ENCODE measurements at regions not wholly inside any gene's neighbourhood (a gene's known extent, or its start where the extent isn't known, plus 50 kb on each side); places are given as distances from the start of the nearest gene placed in this dataset.

- no peak for FAIRE-seq
- no peak for DNase-seq (ENCODE audit: extremely low spot score, insufficient read length, low read depth)
Observed at GRCh38 chr22:22084089-22084711, 101.6 kb upstream of the TOP3B start.

DNA sequence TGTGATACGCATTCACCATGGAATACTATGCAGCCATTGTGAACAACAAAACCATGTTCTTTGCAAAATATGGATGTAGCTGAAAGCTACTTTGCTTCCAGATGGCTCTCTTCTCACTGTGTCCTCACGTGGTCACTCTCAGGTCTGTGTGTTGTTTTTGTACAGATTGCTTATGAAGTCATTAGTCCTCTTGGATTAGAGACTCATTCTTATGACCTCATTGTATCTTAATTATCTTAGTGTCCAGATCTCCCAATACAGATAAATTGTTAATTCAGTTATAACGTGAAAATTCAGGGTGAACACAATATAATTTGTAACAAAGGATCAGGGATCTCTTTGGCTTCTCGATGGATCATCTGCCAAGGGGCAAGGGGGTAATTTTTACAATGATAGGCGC lies 100.4 kb upstream of the TOP3B start:
- DNase-seq (ENCODE audit: extremely low spot score, insufficient read length, low read depth) (no peak), FAIRE-seq (no peak)

DNA sequence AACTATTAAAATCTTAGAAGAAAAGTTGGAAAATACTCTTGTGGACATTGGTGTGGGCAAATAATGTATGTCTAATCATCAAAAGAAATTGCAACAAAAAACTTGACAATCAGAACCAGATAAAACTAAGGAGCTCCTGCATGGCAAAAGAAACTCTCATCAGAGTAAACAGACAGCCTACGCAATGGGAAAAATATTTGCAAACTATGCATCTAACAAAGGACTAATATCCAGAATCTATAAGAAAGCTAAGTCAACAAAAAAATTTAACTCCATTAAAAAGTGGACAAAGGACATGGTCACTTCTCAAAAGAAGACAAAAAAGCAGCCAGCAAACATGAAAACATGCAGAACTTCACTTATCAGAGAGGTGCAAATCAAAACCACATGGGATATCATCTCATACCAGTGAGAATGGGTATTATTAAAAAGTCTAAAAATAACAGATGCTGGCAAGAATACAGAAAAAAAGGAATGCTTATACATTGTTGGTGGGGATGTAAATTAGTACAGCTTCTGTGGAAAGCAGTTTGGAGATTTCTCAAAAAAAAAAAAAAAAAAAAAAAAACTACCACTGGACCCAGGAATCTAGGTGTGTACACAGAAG lies 99.7 kb upstream of the TOP3B start:
- FAIRE-seq (no peak), DNase-seq (ENCODE audit: extremely low spot score, insufficient read length, low read depth) (no peak)

DNA sequence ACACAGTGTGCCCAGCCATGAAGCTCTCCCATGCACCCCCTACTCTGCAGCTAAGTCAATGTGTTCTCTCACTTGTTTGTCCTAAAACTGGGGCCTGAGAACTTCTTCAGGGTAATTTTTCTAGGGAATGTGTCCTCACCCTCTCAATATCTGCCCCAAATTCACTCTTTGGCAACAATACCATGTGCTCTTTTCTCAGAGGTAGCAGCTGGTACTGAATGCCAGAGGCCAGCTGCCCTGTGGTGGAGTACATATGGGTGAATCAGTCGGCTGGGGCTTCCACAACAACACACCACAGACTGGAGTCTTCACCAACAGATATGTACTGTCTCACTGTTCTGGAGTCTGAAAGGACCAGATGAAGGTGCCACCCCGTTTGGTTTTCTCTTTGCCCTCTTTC lies 97.7 kb upstream of the TOP3B start:
- FAIRE-seq = no peak
- no peak for DNase-seq (ENCODE audit: extremely low spot score, insufficient read length, low read depth)

- FAIRE-seq = no peak
- DNase-seq (ENCODE audit: extremely low spot score, insufficient read length, low read depth) = no peak
Observed at GRCh38 chr22:22079404-22080148, 97.0 kb upstream of the TOP3B start.

DNA sequence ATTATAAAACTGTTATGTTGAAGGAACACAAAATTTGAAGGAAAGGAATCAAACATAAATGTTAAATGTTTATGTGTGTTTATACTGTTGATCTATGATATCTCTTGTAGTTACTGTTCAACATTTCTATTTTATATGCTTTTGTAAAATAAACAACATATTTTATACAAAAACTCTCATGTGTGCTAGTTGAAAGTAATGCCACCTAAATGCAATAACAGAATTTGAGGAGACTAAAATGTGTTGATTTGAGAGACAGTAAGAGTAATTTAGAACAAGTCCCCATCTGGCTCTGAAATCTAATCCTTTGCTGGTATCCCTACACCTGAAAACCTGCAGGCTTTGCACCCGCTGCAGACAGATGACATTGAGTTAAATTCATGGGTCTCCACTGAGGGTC lies 95.7 kb upstream of the TOP3B start:
- DNase-seq (ENCODE audit: extremely low spot score, insufficient read length, low read depth) (no peak), FAIRE-seq (no peak)

DNA sequence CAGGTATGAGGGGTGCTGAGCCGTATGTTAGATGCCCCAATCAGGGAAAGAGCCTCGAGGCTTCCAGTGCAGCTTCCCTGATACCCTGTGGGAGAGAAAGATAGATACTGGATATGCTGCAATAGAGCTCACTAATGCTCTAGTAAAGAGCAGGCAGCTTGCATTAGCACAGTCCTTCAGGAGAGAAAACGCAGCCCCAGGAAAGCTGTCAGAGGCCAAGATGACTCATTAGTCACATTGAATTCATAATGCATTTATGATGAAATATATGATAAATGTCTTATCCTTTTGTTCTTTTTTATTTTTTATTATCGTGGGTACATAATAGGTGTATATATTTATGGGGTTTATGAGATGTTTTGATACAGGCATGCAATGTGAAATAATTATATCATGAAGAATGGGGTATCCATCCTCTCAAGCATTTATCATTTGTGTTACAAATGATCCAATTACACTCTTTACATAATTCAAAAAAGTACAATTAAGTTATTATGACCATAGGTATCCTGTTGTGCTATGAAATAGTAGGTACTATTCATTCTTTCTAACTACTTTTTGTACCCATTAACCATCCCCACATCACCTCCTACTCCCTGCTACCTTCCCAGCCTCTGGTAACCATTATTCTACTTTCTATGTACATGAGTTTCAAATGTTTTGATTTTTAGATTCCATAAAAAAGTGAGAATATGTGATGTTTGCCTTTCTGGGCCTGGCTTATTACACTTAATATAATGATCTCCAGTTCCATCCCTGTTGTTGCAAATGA lies 94.5 kb upstream of the TOP3B start:
- DNase-seq (ENCODE audit: extremely low spot score, insufficient read length, low read depth) (no peak), FAIRE-seq (no peak)

GRCh38 chr22:22076361-22076760 lies 93.8 kb upstream of the TOP3B start:
- DNase-seq (ENCODE audit: extremely low spot score, insufficient read length, low read depth) (no peak), FAIRE-seq (no peak)

- FAIRE-seq (no peak), DNase-seq (ENCODE audit: extremely low spot score, insufficient read length, low read depth) (no peak)
Observed at GRCh38 chr22:22075382-22076163, 93.0 kb upstream of the TOP3B start.

DNA sequence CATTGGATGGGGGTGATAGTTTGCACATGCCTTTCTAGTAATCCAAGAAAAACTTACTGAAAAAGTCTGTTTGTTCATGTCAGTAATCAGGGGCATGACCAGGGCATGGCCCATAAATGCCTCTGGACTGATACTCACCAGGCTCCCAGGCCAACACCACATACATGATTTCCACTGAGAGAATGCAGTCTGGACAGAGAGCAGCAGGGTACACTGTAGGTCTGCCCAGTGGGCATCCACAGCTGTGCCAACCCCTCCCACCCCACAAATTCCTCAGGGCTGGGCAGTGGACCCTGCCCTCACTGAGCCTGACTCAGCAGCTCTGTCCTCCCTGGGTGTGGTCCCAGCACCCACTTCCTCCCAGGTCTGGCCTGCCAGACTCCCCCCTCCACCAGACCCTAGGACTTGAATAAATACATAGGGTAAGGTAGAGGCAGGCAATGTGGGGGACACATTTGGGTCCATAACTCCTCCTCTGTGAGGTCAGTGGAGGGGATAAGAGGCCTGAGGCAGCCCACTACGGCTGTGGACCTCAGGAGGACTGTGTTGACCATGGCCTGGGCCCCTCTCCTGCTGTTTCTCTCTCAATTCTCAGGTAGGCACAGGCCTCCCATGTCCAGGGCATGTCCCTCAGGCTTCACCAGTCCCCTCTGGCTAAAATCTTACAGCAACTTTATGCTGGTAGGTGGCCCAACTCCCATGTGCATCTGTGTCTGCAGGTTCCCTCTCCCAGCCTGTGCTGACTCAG lies 92.2 kb upstream of the TOP3B start:
- DNase-seq (ENCODE audit: extremely low spot score, insufficient read length, low read depth) = no peak
- no peak for FAIRE-seq

DNA sequence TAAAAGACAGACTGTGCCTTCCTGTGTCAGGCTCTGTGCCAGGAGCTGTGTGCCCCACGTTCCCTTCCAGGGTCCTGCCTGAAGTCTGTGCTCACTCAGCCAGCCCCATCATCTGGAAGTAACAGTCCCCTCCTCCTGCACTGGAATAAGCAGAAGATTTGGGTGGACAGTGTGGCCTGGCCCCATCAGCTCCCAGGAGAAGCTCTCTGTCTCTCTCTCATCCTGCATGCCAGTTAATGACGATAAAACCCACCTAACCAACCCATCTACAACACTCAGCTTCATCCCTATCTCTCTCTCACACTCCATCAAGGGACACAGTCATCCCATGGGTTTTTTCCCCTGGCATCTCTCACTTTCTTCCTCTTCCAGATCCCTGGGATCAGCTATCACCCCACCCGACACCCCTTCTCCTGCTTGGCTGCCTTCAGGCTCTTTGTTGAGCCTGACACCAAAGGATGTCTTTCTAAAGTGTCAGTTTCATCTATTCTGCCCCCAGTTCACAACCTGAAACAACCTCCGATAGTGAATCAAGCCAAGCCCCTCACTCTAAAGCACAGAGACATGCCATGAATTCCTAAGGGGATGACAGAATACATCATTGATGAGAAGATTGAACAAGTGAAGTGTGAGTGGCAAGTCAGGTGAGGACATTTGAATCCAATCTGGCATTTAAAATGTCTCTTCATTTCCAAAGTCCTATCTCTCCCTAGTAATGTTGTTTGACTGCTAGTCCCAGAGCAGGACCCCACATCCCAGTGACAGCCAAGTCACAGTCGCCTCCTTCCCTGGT lies 91.4 kb upstream of the TOP3B start:
- DNase-seq (ENCODE audit: extremely low spot score, insufficient read length, low read depth) (no peak), FAIRE-seq (no peak)

DNA sequence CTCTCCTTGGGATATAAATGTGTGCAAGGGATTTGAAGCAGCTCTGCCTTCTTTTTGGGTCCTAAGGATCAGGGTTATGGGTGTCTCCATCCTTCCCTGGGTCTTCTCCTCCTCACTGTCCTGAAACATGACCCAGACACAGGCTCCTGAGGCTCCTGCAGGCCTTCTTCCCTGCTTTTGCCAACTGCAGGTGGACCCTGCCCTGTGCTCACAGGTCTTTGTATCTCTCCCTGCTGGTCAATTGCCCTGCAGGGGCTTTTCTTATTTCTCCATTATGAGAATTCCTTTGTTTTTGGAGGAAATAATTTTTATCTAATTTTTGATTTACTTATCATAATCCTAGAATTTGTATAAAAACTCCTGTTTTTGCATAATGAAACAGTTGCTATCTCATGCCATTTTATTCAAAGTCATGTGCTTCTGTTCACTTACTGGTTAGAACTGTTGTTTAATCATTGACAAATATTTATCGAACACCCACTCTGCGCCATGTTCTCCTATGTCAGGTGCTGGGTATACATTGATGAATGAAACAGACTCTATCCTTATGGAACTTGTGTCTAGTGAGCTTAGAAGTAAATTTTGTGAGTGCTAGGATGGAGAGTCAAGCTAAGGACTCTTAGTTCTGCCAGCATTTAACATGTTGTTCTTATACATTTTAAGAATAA lies 89.7 kb upstream of the TOP3B start:
- DNase-seq (ENCODE audit: extremely low spot score, insufficient read length, low read depth) (no peak), FAIRE-seq (no peak)

DNA sequence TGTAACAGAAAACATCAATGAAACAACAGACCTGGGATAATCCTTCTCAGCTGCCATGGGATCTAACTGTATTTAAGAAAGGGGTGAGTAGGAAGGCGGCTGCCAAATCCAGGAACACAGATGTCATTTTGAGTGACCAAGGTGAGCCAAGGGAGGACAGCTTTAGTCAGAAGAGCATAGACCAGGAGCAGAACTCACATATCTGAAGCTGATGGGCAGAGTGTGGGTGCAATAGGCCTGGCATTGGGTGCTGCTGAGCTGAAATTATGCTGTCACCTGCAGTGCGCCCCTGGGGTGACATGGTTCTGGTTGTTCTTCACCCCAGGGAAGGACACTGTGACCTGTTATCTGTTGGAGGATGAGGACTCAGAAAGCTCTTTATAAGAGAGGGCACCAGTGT lies 88.9 kb upstream of the TOP3B start:
- no peak for DNase-seq (ENCODE audit: extremely low spot score, insufficient read length, low read depth)
- no peak for FAIRE-seq

GRCh38 chr22:22070371-22070824 lies 87.8 kb upstream of the TOP3B start:
- FAIRE-seq (no peak), DNase-seq (ENCODE audit: extremely low spot score, insufficient read length, low read depth) (no peak)

DNA sequence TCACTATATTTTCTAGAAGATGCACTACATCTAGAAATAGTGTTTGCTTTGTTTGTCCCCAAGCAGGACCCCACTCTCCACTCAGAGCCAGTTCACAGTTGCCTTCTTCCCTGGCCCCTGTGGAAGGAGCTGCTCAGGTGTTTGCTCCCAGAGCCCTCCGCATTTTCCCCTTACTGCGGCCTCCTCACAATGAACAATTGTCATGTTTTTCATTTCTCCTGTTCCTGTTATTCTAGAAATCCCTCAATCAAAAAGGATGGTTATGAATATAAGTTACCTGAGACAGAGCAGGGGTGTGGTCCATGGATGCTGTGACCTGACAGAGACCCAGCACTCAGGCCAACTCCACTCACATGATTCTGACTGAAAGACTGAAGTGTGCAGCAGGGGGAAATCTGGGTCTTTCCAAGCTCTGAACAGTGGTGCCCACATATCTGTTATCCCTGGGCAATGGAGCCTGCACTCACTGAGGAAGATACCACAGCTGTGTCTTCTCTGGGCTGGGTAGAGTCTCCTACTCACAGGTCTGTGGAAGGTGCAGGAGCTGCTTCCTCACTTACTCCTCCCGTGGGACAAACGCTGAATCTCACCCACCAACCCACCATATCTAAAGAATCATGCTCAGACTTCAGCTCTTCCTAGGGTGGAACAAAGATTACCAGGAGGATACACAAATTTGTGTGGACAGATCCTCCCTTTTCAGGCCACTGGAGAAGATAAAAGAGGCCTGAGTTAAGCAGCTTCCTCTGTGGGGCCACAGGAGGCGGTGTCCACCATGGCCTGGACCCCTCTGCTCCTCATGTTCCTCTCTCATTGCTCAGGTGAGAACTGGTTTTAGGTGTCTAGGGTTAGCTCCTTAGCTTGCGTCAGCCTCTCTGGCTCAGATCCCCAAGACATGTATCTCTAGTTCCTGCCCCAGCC lies 87.1 kb upstream of the TOP3B start:
- no peak for DNase-seq (ENCODE audit: extremely low spot score, insufficient read length, low read depth)
- FAIRE-seq = no peak

- FAIRE-seq = peak; percentile 9
Observed at GRCh38 chr22:22068657-22069056, 86.1 kb upstream of the TOP3B start.

DNA sequence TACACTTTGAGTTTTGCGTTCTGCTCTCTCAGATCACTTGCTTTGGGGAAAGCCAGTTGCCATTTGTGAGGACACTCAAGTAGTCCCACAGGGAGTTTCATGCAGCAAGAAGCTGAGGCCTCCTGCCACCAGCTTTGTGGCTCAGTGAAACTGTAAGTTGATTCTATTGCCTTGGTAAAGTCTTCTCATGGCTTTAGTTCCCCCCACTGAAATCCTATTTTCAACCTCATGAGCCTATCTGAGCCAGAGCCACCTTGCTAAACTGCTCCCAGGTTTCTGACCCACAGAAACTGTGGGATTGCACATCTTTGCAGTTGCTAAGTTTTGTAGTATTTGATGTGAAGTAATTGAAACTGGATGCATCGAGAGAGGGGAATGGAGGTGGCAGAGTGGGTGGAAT lies 85.4 kb upstream of the TOP3B start:
- DNase-seq (ENCODE audit: extremely low spot score, insufficient read length, low read depth) (no peak), FAIRE-seq (no peak)

More at GRCh38 chr22:22068657-22069056, 86.1 kb upstream of the TOP3B start:
- no peak for DNase-seq (ENCODE audit: extremely low spot score, insufficient read length, low read depth)
